GM21367 (cell line): ENCODE measurements at regions not wholly inside any gene's neighbourhood (a gene's known extent, or its start where the extent isn't known, plus 50 kb on each side); places are given as distances from the start of the nearest gene placed in this dataset.

Source experiments
- ATAC-seq: cut with Tn5 transposase; IDR thresholded peaks from one replicate; pipeline ENCODE4 v1.9.1; 2021; ENCODE audit not compliant: unreplicated experiment

GRCh38 chrX:149161435-149162088 lies 343.5 kb downstream of the IDS start:
- ATAC-seq, result no peak

DNA sequence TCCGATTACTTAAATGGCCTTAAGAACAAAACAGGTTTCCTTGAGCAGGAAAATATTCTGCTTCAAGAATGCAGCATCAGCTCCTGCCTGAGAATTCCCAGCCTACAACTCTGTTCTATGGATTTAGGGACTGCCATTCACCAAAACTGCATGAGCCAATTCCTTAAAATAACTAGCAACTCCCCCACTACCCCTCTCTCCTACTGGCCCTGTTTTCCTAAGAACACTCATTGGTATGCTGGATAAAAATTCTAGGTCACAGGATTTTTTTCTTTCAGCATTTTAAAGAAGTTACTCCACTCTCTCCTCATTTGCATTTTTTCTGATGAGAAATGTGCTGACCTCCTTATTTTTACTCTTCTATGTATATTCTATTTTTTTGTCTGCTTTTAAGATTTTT lies 347.1 kb downstream of the IDS start:
- no peak for ATAC-seq

DNA sequence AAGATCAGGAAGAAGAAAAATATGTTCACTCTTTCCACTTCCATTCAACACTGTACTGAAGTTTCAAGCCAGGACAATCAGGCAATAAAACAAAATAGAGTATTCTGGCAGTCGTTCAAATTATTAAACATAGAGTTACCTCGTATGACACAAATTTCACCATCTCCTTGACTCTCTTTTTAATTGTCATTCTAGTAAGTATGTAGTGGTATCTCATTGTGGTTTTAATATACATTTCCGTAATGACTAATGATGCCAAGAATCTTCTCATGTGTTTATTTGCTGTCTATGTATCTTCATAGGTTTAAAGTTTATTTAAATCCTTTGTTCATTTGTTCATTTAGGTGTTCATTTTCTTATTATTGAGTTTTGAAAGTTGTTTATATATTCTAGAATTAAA lies 352.2 kb downstream of the IDS start:
- no peak for ATAC-seq

GRCh38 chrX:149151805-149152757 lies 353.0 kb downstream of the IDS start:
- ATAC-seq, result no peak

DNA sequence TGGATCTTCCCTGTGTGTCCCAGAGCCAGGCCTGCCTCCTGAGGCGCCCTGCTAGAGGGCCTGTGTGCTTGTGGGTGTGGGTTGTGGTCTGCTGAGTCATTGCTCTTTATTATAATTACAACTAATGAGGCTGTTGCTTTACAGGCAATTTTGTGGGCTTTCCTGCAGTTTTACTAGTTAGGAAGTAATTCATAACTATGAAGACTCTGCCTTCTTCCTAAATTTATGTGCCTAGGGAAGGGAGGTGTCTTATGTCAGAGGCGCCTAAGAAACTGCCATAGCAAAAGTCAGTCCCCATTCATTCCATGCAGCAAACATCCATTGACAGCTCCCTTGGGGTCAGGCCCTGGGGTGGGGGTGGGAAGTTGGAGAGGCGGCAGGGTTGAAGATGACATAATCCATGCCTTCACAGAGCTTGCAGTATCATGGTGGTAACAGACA lies 359.2 kb downstream of the IDS start:
- no peak for ATAC-seq

- ATAC-seq, result no peak
Measured at GRCh38 chrX:149131774-149132173, 373.3 kb downstream of the IDS start.

- no peak for ATAC-seq
Measured at GRCh38 chrX:149129767-149130166, 375.3 kb downstream of the IDS start.

DNA sequence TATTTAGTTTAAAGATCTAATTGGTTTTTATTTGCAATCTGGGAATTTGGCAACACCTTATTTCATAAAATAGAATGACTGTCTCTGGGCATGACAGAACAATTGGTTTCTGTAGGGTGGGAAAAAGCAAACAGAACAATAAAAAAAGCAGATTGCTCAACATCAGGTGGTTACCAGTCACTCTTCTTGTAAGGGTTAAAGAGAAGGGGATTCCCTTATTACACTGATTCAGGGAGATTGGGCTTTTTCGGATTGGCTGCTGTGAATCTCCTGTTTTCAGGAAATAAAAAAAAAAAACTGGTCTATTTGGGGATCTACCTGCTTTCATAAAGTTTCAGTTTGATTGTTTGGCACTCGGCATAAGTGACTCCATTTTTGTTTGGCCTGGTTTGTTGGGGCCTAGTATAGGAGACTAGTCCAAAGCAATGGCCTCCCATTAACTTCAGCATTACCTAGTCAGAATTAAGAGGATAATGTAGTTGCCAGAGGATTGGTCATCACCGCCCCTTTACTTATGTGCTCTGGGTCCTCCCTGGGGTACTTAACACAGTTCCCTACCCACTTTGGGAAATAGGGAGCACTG lies 380.5 kb downstream of the IDS start:
- no peak for ATAC-seq

- no peak for ATAC-seq
Measured at GRCh38 chrX:149121206-149121920, 383.7 kb downstream of the IDS start.

DNA sequence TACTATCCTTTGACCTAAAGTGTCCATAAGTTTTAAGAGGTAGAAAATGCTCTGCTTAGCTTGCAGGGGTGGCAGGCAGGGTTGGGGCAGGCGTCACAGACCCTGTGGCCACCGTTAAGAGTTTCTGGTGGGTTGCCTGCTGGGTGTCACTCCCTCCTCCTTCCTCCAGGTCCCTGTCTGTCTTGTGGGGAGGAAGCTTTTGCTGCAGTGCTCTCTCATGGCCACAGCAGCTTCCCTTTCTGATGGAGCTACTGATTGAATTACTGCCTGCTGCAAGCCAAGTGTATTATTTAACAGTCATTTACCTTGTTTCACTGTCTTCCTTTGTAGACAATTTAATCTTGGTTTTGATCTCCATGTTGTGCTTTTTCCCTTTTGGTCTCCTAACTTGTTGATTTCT lies 384.6 kb downstream of the IDS start:
- ATAC-seq, result no peak

- ATAC-seq, result no peak
Measured at GRCh38 chrX:149114874-149115273, 390.2 kb downstream of the IDS start.

- ATAC-seq, result no peak
Measured at GRCh38 chrX:149114001-149114400, 391.1 kb downstream of the IDS start.

DNA sequence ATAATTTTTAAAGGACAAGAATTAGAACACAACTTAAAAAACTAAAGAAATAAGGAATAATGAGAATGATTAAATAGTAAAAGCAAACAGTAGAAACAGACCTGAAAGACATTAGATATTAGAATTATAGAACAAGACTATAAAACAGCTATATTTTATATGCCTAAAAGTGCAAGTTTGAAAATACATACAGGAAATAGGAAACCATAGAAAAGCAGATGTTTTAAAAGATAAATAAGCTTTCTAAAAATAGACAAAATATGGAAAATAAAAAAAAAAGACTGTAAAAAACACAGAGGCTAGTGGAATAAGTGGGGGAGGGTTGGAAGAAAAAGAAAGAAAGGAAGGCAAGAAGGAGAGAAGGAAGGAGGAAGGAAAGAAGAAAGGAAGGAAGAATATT lies 407.3 kb downstream of the IDS start:
- no peak for ATAC-seq

DNA sequence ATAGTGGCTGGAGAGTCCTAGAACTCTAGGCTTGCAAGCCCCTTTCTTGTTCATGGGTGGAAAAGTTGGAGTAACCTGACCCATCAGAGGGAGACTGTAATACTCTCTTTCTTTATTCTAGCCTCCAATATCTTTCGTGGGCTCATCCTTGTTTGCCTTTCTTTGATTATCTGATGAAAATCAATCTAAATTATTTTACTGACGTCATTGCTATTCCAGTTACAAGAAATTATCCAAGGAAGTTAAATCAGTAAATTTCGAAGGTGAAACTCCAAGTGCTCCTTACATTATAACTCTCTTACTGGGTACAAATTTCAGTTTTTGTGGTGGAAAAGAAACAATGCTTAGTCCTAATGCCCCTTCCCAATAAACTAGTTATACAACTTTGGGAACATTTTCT lies 412.9 kb downstream of the IDS start:
- ATAC-seq, result no peak

DNA sequence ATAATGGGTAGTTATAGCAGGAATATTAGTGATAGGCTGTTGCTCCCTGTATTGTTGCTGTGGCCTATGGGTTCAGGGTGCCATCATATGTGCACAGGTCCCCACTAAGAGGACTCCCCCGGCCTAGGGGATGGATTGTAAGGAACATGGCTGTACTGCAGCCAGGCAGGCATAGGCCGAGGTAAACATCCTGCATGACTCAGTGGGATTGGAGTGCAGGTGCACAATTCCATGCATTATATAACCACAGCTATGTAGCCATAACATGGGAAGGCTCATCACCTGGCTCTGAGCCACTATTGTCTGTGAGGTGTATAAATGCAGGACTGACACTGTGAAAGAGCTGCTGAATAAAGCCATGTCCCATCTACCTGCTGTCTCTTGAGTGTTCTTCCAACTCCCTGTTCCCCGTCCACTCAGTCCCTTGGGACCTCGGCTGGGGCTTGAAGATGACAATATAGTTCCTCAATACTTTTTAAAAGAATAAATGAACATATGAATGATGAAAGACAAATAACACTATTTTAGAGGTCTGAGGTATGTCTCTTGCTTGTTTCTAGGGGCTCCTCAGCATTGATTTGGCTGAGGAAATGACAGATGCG lies 425.2 kb downstream of the IDS start:
- ATAC-seq, result no peak

DNA sequence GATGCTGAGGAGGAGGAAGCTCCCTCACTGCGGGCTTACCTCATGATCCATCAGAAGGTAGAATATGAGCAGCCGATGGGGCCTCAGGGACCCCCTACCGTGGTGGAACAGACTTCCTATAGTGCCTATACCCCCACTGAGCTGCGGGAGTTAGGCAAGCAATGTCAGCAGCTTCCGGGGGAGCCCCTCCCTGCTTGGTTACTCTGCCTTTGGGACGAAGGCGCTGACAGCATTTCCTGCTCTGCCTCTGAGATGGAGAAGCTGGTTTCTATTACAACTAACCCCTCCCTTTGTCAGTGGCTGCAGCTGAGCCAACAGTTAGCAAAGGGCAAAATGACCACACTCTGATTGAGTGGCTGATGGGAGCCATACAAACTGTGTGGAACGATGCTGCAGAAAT lies 430.7 kb downstream of the IDS start:
- ATAC-seq, result peak; percentile 74

- no peak for ATAC-seq
Measured at GRCh38 chrX:149073479-149073878, 431.6 kb downstream of the IDS start.

DNA sequence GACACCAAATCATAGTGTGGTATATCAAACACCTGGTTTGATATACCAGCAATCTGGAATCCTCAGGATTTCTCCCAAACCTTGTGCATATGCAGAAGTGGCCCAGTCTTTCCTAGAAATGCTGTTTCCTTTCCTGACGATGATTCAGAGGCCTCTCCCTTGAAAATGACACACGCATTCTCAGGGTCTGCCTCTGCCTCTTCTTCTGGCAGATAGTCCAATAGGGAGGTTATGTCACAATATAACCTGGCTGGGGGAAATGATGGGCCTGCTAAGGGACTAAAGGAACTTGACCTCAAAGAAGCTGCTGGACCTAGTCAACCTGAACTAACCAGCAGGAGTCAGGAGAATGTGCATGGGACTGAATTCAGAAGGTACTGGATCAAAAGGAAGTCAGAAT lies 435.2 kb downstream of the IDS start:
- ATAC-seq, result no peak

DNA sequence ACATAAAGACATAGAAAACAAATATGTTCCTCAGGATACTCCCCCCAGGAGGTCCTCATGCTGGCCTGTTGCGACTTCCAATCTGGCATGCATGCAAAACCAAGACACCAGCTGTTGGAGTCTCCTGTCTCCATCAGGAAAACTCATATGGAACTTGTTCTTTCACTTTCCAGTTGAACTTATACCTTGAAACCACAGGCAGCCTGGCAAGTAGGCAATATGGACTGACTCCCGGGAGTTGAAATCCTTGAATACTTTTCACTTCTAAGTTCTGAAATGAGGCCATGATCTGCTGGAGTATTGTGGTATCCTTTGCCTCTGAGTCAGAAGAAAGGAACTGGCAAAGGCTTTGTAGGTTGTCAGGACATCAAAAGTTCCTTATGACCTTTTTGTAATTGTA lies 444.2 kb downstream of the IDS start:
- no peak for ATAC-seq
